CD4-positive, alpha-beta memory T cell (primary cell): ENCODE measurements at regions not wholly inside any gene's neighbourhood (a gene's known extent, or its start where the extent isn't known, plus 50 kb on each side); places are given as distances from the start of the nearest gene placed in this dataset.

Experiments used
- CTCF ChIA-PET: fragments of 350-600 bp; sonication (Branson Sonifier 250); formaldehyde crosslinking; loops from one replicate; lab custom pipeline; 2021; ENCODE audit warnings: inconsistent platforms; ENCODE audit not compliant: partially characterized antibody; lab: Charles Lee
- POLR2A ChIA-PET: fragments of 350-600 bp; sonication (Branson Sonifier 250); formaldehyde crosslinking; loops from one replicate; lab custom pipeline; 2021; ENCODE audit not compliant: partially characterized antibody; lab: Charles Lee
- DNase-seq, 5 donors: peaks; one replicate each; pipeline versions ENCODE4 v3.0.0 to v3.0.0-alpha.2; 2020 to 2022; ENCODE audit warnings: mixed read lengths in 1 of 5
- H3K27ac ChIP-seq: one replicate; pipeline ENCODE4 v1.7.0; 2013; ENCODE audit warnings: low read depth, low read length
- H3K27me3 ChIP-seq: 2 replicates; pipeline ENCODE4 v1.7.0; 2013; ENCODE audit warnings: mild to moderate bottlenecking, low read length, moderate library complexity; ENCODE audit not compliant: insufficient read depth
- H3K36me3 ChIP-seq: 2 replicates; pipeline ENCODE4 v1.7.0; 2013; ENCODE audit warnings: mild to moderate bottlenecking, low read length, moderate library complexity; ENCODE audit not compliant: insufficient read depth
- H3K4me1 ChIP-seq: 2 replicates; pipeline ENCODE4 v1.7.0; 2013; ENCODE audit warnings: mild to moderate bottlenecking, low read length, moderate library complexity; ENCODE audit not compliant: insufficient read depth
- H3K4me3 ChIP-seq, 2 donors: one replicate each; pipeline ENCODE4 v1.7.0; 2013; ENCODE audit warnings: low read length in 2 of 2, mild to moderate bottlenecking in 1 of 2
- H3K9me3 ChIP-seq, 2 donors: one replicate each; pipeline ENCODE4 v1.7.0; 2013; ENCODE audit warnings: low read length in 2 of 2, control low read depth in 1 of 2; ENCODE audit not compliant: control insufficient read depth in 1 of 2
- H3K27ac Mint-ChIP-seq, 7 donors: one replicate each; pipeline ENCODE4 v1.8.0; 2020 to 2021; ENCODE audit warnings: mixed read lengths in 7 of 7, mild to moderate bottlenecking in 6 of 7, inconsistent platforms in 3 of 7, moderate library complexity in 3 of 7
- H3K27me3 Mint-ChIP-seq, 2 donors: one replicate each; pipeline ENCODE4 v1.8.0; 2020 to 2021; ENCODE audit warnings: mixed read lengths in 2 of 2
- H3K36me3 Mint-ChIP-seq, 2 donors: one replicate each; pipeline ENCODE4 v1.8.0; 2020 to 2021; ENCODE audit warnings: mixed read lengths in 2 of 2, inconsistent platforms in 1 of 2, mild to moderate bottlenecking in 1 of 2
- H3K4me1 Mint-ChIP-seq, 4 donors: one replicate each; pipeline ENCODE4 v1.8.0; 2020 to 2021; ENCODE audit warnings: mixed read lengths in 4 of 4, mild to moderate bottlenecking in 1 of 4
- H3K4me3 Mint-ChIP-seq, 8 donors: one replicate each; pipeline ENCODE4 v1.8.0; 2020 to 2021; ENCODE audit warnings: mixed read lengths in 8 of 8, mild to moderate bottlenecking in 7 of 8, moderate library complexity in 6 of 8, inconsistent platforms in 3 of 8
- H3K9me3 Mint-ChIP-seq, 8 donors: one replicate each; pipeline ENCODE4 v1.8.0; 2020 to 2021; ENCODE audit warnings: mixed read lengths in 8 of 8, mild to moderate bottlenecking in 5 of 8, inconsistent platforms in 3 of 8, moderate library complexity in 1 of 8
- intact Hi-C: fragments of 100-400 bp; cut with micrococcal nuclease; formaldehyde crosslinking; loops from one replicate; pipeline ENCODE4 v1.15.1; 2023

DNA sequence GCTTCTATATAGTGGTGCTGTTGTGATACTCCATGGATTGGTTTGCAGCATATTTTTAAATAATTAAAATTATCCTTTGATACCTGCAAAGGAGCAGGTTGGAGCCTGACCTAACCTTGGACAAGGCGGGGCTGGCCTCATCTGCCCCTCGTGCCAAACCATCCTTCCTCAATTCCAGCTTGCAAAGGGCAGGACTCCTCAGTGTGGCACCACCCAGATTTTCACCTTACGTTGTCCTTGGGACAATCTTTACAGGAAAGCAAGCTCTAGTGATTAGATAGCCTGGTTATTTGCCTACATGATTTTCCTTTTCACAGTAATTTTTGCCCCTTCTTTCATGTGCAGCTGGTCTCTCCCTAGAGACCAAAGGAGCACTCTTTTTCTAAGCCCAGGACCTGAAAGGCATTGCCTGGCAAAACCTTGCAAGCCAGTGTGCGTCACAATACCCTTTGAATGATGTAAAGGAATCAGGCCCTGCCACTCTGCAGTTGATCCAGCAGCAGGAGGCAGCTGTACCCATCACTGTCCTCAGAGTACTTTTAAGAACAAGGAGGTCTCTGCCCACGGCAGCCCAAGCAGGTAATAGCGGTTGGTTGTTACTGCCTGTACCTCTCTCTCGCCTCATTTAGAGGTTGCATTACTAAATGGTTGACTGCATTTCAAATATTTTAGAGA is 99.4 kb downstream of the ADSS2 start:
- no peak for DNase-seq
- CTCF ChIA-PET, result no interaction called here
- no peak overlapping the region for H3K4me3 ChIP-seq
- H3K27me3 Mint-ChIP-seq, result peaks cover 0 to 2% of the 10 kb centered on the region in 2 donors
- no peaks in the 10 kb centered on the region for H3K9me3 Mint-ChIP-seq
- H3K27me3 ChIP-seq, result no peaks in the 10 kb centered on the region
- POLR2A ChIA-PET, result no interaction called here
- no peaks in the 10 kb centered on the region for H3K36me3 Mint-ChIP-seq
- no peaks in the 10 kb centered on the region for H3K9me3 ChIP-seq
- no peaks in the 10 kb centered on the region for H3K36me3 ChIP-seq
- no peak overlapping the region for H3K4me3 Mint-ChIP-seq
- no peaks in the 10 kb centered on the region for H3K4me1 ChIP-seq
- intact Hi-C loops, result no loop called here
- H3K27ac Mint-ChIP-seq, result peak overlapping the region in 1 of 7 donors; percentile 43
- peaks cover 3 to 17% (median 14%) of the 10 kb centered on the region in 4 donors for H3K4me1 Mint-ChIP-seq
- H3K27ac ChIP-seq, result no peak overlapping the region

DNA sequence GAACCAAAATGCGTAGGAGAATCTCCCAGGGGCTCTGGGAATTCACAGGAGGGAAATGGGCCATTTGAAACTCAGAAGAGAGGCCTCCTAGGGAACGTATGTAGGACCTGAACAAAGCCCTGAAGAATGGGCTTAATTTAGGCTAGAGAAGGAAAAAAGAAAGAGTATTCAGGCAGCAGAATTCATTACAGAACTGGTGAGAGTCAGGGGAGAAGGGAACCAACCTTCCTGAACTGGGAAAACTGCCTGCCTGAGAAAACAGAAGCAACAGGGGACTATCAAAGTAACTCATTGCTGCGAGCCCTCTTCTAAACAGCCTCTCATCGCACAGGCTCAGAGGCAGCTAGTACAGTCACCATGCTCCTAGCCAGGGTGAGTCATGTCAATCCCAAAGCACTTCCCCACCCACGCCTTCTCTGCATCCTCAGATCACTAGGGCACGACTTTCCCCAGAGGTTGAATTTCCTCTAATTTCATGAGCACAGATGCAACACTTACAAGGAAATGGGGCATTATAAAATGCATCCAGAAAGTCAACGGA is 98.1 kb downstream of the ADSS2 start:
- Histone ChIP-seq H3K9me3 (no peaks in the 10 kb centered on the region), H3K36me3 (no peaks in the 10 kb centered on the region), H3K4me1 (no peaks in the 10 kb centered on the region), H3K27ac (no peak overlapping the region), H3K4me3 (no peak overlapping the region), H3K27me3 (no peaks in the 10 kb centered on the region)
- CTCF ChIA-PET, result no interaction called here
- Mint-ChIP-seq H3K9me3 (no peaks in the 10 kb centered on the region), H3K27me3 (peaks cover 0 to 2% of the 10 kb centered on the region in 2 donors), H3K4me1 (peaks cover 3 to 17% (median 14%) of the 10 kb centered on the region in 4 donors), H3K36me3 (no peaks in the 10 kb centered on the region), H3K27ac (peak overlapping the region in 1 of 7 donors; percentile 43), H3K4me3 (no peak overlapping the region)
- intact Hi-C loops, result no loop called here
- POLR2A ChIA-PET, result no interaction called here
- no peak for DNase-seq

DNA sequence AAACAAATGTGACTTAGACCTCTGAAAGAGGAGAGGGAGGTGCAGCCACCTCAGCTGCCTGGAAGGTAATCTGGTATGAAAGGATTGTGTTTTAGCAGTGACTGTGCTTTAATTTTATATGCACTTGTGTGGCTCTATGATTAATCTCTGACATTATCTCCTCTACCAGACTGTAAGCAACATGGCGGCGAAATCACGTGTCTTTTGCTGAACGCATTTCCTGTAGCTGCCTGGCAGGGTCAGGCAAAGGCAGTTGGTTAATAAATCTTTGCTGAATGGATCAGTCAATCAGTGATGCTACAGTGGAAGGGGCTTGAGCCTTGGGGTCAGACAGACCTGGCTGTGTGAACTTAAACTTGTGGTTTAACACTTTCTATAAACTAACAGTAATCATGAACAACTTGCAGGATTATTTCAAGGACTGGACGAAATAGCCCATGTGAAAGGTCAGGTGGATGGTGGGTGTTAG is 96.9 kb downstream of the ADSS2 start:
- H3K4me1 ChIP-seq, result no peaks in the 10 kb centered on the region
- H3K36me3 Mint-ChIP-seq, result no peaks in the 10 kb centered on the region
- H3K4me3 Mint-ChIP-seq, result no peak overlapping the region
- ChIA-PET POLR2A (no interaction called here), CTCF (no interaction called here)
- no peaks in the 10 kb centered on the region for H3K9me3 ChIP-seq
- H3K27ac Mint-ChIP-seq, result no peak overlapping the region
- H3K36me3 ChIP-seq, result no peaks in the 10 kb centered on the region
- intact Hi-C loops, result no loop called here
- DNase-seq, result no peak
- H3K27me3 Mint-ChIP-seq, result no peaks in the 10 kb centered on the region
- no peaks in the 10 kb centered on the region for H3K9me3 Mint-ChIP-seq
- peaks cover 3 to 9% (median 9%) of the 10 kb centered on the region in 4 donors for H3K4me1 Mint-ChIP-seq
- H3K27me3 ChIP-seq, result no peaks in the 10 kb centered on the region
- H3K4me3 ChIP-seq, result no peak overlapping the region
- no peak overlapping the region for H3K27ac ChIP-seq

DNA sequence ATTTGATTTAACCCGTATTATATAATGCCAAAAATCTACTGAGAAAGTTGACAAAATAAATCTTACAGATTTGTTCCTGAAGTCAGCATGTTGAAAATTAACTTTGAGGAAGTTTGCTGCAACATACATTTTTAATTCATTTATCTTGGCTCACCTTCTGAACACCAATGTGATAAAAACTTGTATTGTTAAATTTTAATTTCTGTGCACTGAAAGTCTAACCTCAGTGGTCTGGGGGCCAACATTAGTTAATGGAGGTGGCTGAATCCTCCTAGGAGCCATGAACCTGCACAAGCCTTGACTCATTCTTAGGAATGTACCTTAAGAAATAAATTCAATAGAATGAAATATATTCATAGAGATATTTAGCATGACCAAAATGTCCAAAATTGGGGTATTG is 95.3 kb downstream of the ADSS2 start:
- Mint-ChIP-seq H3K36me3 (no peaks in the 10 kb centered on the region), H3K27me3 (no peaks in the 10 kb centered on the region), H3K9me3 (no peaks in the 10 kb centered on the region), H3K4me1 (peaks cover 0 to 7% (median 0%) of the 10 kb centered on the region in 4 donors), H3K4me3 (no peak overlapping the region), H3K27ac (no peak overlapping the region)
- Histone ChIP-seq H3K36me3 (no peaks in the 10 kb centered on the region), H3K4me3 (no peak overlapping the region), H3K27me3 (no peaks in the 10 kb centered on the region), H3K9me3 (no peaks in the 10 kb centered on the region), H3K27ac (no peak overlapping the region), H3K4me1 (no peaks in the 10 kb centered on the region)
- DNase-seq, result no peak
- POLR2A ChIA-PET, result no interaction called here
- intact Hi-C loops, result no loop called here
- CTCF ChIA-PET, result no interaction called here
